ENCODE measurements at regions not wholly inside any gene's neighbourhood (a gene's known extent, or its start where the extent isn't known, plus 50 kb on each side); places are given as distances from the start of the nearest gene placed in this dataset.

DNA sequence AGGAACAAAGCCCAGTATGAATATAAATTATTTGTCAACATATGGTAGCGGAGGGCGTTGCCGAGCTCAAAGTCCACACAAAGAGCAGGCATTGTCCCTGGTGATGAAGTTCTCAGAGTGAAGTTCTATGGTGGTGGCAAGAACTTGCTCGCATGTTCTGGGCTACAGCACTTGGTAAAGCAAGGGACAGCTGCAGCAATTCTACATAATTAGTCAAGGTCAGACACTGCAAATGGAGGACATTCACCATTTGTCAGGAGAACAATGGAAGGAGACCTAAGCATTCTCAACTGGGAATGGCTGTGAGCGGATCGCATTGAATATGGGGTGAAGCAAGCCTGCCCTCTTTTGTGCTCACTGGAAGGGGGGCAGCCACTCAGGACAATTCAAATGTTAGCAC lies 503.8 kb upstream of the ADAMTS16 start:
- no peak for TF ChIP-seq POLR2AphosphoS5 (IDR thresholded peaks at IDR 0.05; ENCODE audit: low read depth)
- TF ChIP-seq, protein P1, sequence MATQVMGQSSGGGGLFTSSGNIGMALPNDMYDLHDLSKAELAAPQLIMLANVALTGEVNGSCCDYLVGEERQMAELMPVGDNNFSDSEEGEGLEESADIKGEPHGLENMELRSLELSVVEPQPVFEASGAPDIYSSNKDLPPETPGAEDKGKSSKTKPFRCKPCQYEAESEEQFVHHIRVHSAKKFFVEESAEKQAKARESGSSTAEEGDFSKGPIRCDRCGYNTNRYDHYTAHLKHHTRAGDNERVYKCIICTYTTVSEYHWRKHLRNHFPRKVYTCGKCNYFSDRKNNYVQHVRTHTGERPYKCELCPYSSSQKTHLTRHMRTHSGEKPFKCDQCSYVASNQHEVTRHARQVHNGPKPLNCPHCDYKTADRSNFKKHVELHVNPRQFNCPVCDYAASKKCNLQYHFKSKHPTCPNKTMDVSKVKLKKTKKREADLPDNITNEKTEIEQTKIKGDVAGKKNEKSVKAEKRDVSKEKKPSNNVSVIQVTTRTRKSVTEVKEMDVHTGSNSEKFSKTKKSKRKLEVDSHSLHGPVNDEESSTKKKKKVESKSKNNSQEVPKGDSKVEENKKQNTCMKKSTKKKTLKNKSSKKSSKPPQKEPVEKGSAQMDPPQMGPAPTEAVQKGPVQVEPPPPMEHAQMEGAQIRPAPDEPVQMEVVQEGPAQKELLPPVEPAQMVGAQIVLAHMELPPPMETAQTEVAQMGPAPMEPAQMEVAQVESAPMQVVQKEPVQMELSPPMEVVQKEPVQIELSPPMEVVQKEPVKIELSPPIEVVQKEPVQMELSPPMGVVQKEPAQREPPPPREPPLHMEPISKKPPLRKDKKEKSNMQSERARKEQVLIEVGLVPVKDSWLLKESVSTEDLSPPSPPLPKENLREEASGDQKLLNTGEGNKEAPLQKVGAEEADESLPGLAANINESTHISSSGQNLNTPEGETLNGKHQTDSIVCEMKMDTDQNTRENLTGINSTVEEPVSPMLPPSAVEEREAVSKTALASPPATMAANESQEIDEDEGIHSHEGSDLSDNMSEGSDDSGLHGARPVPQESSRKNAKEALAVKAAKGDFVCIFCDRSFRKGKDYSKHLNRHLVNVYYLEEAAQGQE (IDR thresholded peaks at IDR 0.05; ENCODE audit: insufficient replicate concordance, low read depth): no peak
- TF ChIP-seq SPI1 (IDR thresholded peaks at IDR 0.05; ENCODE audit: borderline replicate concordance, low read depth): no peak
- no peak for TF ChIP-seq GABPA (IDR thresholded peaks at IDR 0.05; ENCODE audit: low read depth)
- TF ChIP-seq CTCF (IDR thresholded peaks at IDR 0.05; ENCODE audit: insufficient read depth, low read length): no peak
- Histone ChIP-seq H3K4me3 (replicated peaks; ENCODE audit: insufficient read depth, low read length) (no peak overlapping the region), H3K27me3 (ENCODE audit: insufficient read depth, poor library complexity, severe bottlenecking) (no peaks in the 10 kb centered on the region), H3K27ac (replicated peaks) (no peak overlapping the region)
- DNase-seq (ENCODE audit: low read depth in 1 of 2, low spot score in 1 of 2): no peak

- TF ChIP-seq SPI1 (IDR thresholded peaks at IDR 0.05; ENCODE audit: borderline replicate concordance, low read depth): no peak
- TF ChIP-seq CTCF (IDR thresholded peaks at IDR 0.05; ENCODE audit: insufficient read depth, low read length): no peak
- TF ChIP-seq POLR2AphosphoS5 (IDR thresholded peaks at IDR 0.05; ENCODE audit: low read depth): no peak
- TF ChIP-seq, protein P1 (IDR thresholded peaks at IDR 0.05; ENCODE audit: insufficient replicate concordance, low read depth): no peak
- no peak for TF ChIP-seq GABPA (IDR thresholded peaks at IDR 0.05; ENCODE audit: low read depth)
- no peak for DNase-seq (ENCODE audit: low read depth in 1 of 2, low spot score in 1 of 2)
- no peaks in the 10 kb centered on the region for H3K27me3 ChIP-seq (ENCODE audit: insufficient read depth, poor library complexity, severe bottlenecking)
- H3K4me3 ChIP-seq (replicated peaks; ENCODE audit: insufficient read depth, low read length): no peak overlapping the region
- no peak overlapping the region for H3K27ac ChIP-seq (replicated peaks)
Observed at GRCh38 chr5:4639946-4640345, 500.2 kb upstream of the ADAMTS16 start.

GRCh38 chr5:4640795-4641194 lies 499.3 kb upstream of the ADAMTS16 start:
- no peak for TF ChIP-seq POLR2AphosphoS5 (IDR thresholded peaks at IDR 0.05; ENCODE audit: low read depth)
- TF ChIP-seq GABPA (IDR thresholded peaks at IDR 0.05; ENCODE audit: low read depth): no peak
- TF ChIP-seq CTCF (IDR thresholded peaks at IDR 0.05; ENCODE audit: insufficient read depth, low read length): no peak
- TF ChIP-seq, protein P1 (IDR thresholded peaks at IDR 0.05; ENCODE audit: insufficient replicate concordance, low read depth): no peak
- no peak for TF ChIP-seq SPI1 (IDR thresholded peaks at IDR 0.05; ENCODE audit: borderline replicate concordance, low read depth)
- H3K4me3 ChIP-seq (replicated peaks; ENCODE audit: insufficient read depth, low read length): no peak overlapping the region
- no peak for DNase-seq (ENCODE audit: low read depth in 1 of 2, low spot score in 1 of 2)
- H3K27ac ChIP-seq (replicated peaks): no peak overlapping the region
- H3K27me3 ChIP-seq (ENCODE audit: insufficient read depth, poor library complexity, severe bottlenecking): no peaks in the 10 kb centered on the region
